ENCODE measurements at regions not wholly inside any gene's neighbourhood (a gene's known extent, or its start where the extent isn't known, plus 50 kb on each side); places are given as distances from the start of the nearest gene placed in this dataset.

- peak; percentile 27 for DNase-seq
These were observed 192.7 kb upstream of the LRIG1 start for GRCh38 chr3:66693461-66694031.

GRCh38 chr3:66702126-66702525, 201.3 kb upstream of the LRIG1 start:
- no peak for DNase-seq

DNA sequence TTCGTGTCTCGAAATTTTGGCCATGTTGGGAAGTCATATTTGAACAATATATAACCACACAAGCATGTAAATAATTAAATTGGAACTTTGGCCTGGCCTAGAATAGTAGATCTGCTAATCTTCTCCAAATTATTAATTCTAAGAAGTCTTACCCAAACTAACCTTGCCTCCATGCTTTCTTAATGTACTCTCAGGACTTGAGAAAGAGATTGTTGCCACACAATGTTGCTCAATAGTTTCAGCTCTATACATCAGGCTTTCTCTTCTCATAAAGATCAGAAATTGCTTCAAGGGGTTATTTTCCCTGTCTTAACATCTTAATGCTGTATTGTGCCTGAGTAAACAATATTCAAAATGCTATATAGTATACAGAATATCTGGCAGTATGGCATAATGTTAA, 202.7 kb upstream of the LRIG1 start:
- DNase-seq = no peak

GRCh38 chr3:66705076-66705475, 204.3 kb upstream of the LRIG1 start:
- DNase-seq = no peak

DNA sequence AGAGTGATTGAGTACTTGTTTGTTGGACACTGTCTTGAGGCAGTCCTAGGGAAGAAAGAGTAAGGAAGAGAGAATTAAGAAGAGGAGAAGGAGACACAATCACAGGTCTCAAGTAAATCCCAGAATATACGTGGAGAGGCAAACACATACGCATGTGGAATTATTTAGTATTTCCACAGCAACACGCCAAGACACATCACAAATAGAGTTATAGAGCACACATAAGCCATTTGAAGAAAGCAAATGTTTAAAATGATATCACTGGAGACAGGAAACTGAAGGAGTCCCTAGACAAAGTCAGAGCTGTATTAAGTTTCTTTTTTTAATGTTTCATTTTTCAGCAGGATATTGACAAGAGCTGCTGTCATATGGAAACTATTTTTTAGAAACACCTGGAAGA, 206.1 kb upstream of the LRIG1 start:
- no peak for DNase-seq

- no peak for DNase-seq
These were observed 208.7 kb upstream of the LRIG1 start for GRCh38 chr3:66709532-66709931.

DNA sequence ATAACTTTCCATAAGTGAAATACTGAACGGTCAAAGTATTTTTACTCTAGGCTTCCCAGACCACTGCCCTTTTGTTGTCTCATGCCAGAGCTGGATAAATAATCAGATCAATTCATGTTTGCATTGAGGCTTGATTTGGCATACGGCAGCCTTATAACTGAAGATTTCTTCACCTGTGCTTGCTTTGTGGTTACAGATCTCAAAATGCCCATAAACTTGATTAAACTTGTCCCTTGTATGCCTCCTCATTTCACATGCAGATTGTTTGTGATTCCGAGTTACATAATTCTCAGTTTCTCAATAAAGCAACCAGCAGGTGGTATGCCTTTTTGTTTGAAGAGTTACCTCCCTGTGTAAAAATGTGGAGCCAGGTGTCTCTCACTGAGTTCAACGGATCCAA, 211.4 kb upstream of the LRIG1 start:
- peak; percentile 10 for DNase-seq

DNA sequence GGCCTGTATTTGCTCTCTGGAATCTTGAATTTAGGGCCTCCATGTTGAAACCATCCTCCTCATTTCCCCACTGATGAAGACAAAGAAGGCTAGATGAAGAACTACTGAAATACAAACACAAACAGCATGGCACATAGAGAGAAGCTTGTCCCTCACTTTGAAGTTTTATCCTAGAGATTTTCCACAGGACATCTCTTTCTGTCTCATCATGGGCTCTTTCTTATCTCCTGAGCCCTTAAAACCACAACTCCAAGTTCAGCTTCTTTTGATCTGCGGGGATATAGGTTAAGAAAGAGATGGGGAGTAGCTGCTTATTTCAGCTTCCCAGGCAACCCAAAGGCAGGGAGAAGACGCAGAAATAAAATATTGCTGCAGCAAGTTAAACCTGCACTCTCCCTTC, 213.1 kb upstream of the LRIG1 start:
- no peak for DNase-seq

DNA sequence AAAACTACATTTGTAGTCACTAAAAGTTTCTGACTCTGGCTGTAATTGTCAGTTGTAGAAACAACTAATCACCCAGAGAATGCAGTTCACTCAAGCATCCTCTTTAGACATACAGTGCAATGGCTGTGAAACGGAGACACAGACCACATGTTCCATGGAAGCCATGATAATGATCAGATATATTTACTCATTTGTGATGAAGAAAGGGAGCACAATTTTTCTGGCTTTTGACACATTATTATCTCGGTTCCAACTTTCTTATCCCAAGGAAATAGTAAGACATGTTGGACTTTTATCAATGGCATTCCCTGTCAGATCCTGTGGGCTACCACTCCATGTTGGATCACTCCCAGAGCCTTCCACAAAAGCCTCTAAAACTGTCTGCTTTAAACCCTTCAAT, 215.0 kb upstream of the LRIG1 start:
- DNase-seq = no peak

DNA sequence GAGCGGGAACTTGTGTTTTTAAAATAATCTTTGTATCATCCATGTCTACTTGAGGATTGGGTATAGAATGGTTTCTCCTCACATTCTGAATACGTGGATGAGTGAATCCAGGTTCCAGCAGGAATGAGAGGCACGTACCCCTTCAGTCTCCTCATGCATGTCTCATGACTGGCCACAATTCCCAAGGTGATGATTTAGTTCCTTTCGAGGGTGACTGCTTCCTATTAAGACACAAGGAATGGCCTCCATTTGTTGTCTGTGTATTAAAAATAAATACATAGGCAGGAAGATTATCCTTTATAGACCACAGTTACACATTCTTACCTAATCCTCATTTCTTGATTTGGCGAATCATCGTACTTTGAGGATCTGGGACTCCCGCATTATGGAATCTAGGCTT, 217.0 kb upstream of the LRIG1 start:
- DNase-seq = no peak

DNA sequence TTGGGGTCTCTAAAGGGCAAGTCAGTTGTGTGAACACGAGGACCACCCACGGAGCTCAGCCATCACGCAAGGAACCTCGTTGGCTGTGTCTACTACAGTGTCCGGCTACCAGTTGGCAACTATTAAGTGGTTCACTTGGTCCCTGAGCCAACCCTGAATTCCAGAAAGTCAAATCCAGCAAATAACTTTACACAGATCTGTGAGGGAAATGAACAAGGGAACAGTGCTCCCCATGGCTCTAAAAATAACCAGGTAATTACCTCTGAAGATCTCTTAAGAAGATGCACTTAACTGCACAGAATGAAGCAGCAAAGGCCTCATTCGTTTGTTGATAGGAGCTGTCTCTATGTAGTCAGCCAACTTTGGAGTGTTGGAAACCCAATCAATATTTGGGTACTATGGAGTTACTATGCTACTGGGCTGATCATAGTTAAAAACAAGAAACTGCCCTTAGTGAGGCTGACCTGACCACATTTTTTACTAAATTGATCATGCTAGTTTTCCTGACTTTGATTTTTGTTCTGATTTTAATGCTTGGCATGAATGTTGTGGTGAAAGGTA, 219.1 kb upstream of the LRIG1 start:
- DNase-seq = no peak

GRCh38 chr3:66720508-66720907, 219.7 kb upstream of the LRIG1 start:
- DNase-seq = no peak

GRCh38 chr3:66722675-66723074, 221.9 kb upstream of the LRIG1 start:
- no peak for DNase-seq

DNA sequence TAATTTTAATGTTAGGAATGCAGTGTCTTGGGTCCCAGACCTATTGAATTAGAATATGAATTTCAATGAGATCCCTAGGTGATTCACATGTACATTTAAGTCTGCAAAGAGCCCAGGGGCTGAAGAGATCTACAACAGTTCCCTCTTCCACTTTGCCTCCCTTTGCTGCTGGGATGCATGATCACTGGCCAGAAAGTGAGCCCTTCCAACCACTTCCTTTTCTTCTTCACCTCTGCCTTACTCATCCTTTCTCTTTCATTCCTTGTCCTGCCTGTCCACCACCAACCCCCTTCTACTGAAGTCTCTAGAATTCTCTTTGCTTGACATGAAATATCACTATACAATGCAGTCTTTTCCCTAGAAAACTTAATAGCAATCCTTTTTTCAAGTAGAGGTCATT, 222.4 kb upstream of the LRIG1 start:
- no peak for DNase-seq

DNA sequence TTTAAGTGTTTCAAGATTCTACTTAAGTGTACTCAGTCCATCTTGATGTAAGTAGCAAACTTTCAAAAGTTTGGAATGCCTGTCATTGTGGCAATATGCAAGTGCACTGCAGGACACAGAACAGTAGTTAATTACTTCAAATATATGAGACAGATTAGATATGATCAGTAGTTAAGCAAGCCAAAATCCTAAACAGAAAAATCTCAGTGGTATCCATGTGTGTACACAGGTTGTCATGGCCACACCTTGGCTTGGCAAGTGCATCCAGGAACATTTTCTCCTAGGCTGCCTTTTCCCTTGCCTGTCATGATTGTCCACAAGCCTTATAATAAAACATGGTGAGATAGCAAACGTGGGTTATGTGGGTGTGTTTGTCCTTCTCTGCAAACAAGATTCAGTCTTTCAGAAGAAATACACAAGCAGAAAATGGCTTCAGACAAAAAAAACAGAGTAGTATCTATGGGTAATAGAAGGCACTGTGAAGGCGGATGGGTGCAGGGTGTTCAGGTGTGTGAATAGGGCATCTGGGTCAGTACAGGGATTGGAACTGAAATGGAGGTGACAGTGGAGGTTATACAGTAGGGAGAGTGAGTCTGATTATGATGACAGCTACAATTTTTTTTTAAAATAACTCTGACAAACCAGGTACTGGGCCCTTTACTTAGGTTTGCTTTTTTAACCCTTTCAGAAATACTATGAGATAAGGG, 229.0 kb upstream of the LRIG1 start:
- no peak for DNase-seq

DNA sequence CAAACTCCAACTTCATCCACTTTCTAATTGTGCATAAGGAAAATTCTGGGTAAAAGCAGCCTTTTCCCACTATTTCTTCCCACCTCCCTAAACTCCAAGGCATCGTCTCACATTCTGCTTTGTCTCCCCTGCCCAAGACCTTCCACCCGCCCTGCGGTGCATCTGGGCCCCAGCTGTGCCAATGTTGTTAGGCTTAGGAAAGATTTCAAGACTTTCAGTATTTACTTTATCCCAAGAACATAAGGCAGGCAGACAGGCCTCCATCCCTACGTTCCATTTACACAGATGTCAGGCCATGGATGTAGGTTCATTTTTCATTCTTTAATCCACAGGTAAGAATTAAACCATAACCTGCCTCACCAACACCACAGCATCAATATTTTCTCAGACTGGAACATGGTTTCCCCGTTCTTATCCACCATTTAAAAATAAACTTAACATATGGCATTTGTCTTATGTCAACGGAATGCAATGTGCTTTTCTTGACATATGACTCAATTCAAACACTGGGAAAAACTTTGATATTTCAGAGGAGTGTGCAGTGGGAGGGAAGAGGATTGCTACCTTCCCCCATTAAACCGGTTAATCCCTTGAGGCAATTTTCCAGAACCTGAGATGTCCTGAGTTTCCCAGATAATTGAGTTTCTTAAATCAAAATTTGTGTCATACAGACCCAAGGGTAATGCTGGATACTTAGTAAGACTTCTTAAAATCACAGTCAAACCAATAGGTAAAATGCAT, 238.0 kb upstream of the LRIG1 start:
- no peak for DNase-seq

GRCh38 chr3:66740260-66740659, 239.4 kb upstream of the LRIG1 start:
- no peak for DNase-seq

- DNase-seq = no peak
These were observed 243.7 kb upstream of the LRIG1 start for GRCh38 chr3:66744521-66744920.

GRCh38 chr3:66744986-66745385, 244.2 kb upstream of the LRIG1 start:
- no peak for DNase-seq

DNA sequence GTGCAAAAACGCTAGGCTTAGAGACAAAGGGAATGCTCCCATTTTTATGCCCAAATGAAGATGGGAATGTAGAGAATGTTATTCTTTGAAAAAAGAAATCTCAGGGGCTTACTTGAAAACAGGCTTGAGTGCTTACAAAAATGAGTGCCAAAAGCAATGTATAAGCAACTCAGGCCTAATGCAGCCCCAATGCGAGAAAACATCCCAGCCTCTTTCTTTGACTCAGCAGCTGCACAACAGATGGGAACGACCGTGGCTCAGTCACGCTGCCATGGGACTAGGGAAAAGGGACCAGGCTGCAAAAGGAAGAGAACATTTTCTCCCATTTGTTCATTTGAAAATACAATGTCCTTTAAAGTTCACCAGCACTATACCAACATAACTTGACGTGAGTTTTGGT, 246.4 kb upstream of the LRIG1 start:
- no peak for DNase-seq

GRCh38 chr3:66747696-66748095, 246.9 kb upstream of the LRIG1 start:
- DNase-seq = no peak

DNA sequence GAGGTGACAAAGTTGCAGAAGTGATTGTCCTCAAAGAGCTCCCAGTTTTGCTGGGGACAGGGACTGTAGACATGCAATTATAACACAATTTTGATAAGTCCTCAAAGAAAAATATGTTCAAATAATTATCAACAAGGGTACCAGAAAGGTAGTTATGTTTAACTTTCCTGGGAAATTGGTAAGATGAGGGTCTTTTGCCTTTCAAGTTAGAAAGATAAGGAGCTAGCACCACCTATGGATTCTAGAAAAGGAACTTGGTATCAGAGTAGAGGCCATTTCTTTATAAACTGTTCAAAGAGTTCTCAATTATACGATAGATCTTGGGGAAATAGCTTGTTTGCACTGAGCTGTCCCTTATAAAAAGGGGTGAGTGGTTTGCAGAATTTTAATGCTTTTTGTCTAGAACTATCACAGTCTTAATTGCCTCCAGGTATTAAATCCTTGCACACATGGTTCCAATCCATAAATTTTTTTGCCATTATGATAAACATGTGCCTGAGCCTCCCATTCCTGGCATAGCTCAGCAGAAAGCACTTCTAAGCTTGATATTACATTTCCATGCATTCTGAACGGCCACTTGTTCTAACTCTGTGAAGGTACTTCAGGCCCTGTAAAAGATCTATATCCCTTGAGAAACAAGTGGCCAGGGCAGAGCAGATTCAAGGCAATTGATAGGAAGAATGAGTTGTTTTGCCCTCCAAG, 247.5 kb upstream of the LRIG1 start:
- no peak for DNase-seq

DNA sequence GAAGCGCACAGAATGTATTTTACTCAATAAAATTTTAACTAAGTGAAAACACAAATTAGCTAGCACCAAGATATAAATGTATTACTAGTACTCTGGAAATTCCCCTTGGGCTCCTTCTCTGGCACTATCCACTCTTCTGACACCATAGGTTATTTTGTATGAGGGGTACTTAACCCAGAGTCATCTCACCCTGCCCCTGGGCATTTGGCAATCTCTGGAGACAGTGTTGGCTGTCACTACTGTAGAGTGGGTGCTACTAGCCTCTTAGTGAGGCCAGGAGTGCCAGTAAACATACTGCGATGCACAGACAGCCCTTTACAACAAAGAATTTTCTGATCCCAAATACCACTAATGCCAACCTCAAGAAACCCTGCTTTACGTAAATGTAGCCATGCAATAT, 246.3 kb upstream of the KBTBD8 start:
- no peak for DNase-seq

DNA sequence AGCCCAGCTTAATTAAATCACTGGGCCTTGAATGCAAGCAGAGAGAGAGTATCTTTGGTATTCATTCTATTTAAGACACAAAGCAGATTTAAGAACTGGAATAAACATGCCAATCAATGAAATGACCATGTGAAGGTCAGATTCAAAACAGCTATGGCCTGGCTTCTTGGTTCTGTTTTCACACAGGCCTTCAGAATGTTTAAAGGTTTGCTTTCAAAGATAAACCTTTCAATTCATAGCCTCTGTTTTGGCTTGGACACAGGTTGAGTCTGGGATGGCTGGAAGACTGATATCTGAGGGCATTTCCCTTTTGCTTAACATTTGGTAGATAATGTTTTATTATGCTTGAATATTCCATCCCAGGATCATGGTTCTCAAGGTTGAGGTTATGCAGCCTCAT, 244.4 kb upstream of the KBTBD8 start:
- no peak for DNase-seq
